ENCODE measurements at regions not wholly inside any gene's neighbourhood (a gene's known extent, or its start where the extent isn't known, plus 50 kb on each side); places are given as distances from the start of the nearest gene placed in this dataset.
"Not testable (repeated sequence)": the region's sequence is repeated elsewhere in the genome, so short reads cannot be mapped to it uniquely, and the experiment has no call there.

DNA sequence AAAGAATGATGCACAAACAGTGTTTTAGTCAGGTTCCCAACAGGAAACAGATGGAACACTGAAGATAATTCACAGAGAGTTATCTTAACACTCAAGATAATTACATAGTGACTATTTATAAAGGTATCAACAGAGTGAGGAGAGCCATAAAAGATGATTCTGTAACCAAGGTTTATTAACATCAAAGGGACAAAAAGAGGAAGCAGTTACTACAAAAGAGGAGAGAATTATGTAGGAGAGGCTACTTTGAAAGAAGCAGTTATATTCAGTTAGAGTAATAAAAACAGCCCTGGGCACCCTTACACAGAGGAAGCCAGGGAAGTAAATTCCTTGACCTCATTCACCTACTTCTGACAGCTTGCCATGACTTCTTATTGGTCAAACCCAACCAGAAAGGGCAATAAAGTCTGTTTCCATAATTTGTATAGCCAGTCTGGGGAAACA is 326.5 kb upstream of the SLC39A10 start:
- no peaks in the 10 kb centered on the region for H3K9me3 ChIP-seq
- POLR2A ChIA-PET = no interaction called here

DNA sequence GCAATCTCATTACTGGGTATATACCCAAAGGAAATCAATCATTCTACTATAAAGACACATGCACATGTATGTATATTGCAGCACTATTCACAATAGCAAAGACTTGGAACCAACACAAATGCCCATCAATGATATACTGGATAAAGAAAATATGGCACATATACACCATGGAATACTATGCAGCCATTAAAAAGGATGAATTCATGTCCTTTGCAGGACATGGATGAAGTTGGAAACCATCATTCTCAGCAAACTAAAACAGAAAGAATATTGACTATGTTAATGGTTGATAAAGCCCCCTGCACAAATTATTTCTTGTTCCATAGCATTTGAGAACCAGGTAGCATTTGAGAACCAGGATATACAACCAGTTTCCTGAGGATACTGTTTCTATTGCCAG is 327.2 kb upstream of the SLC39A10 start:
- H3K79me2 ChIP-seq (ENCODE audit: insufficient read depth); CTCF ChIA-PET; H3K4me2 ChIP-seq; H3K27me3 ChIP-seq (ENCODE audit: insufficient read depth); H3K9me3 ChIP-seq; H2AFZ ChIP-seq (ENCODE audit: low read depth); DNase-seq; H3K9ac ChIP-seq; H3F3A ChIP-seq (replicated peaks; ENCODE audit: insufficient read depth); H3K4me1 ChIP-seq (ENCODE audit: control insufficient read depth in 1 of 2, insufficient read depth in 2 of 2, low read depth in 1 of 2, low read length in 1 of 2); H4K20me1 ChIP-seq (ENCODE audit: insufficient read depth); POLR2A ChIA-PET; H3K27ac ChIP-seq (ENCODE audit: low read depth in 2 of 2, low read length in 1 of 2); H3K4me3 ChIP-seq (ENCODE audit: low read depth in 2 of 2, low read length in 1 of 2); H3K9me2 ChIP-seq; H3K36me3 ChIP-seq (replicated peaks in 1 of 2; ENCODE audit: control insufficient read depth in 1 of 2, insufficient read depth in 2 of 2, low read length in 1 of 2): not testable (repeated sequence)

More for the DNA sequence above, 326.5 kb upstream of the SLC39A10 start:
- DNase-seq = no peak
- Histone ChIP-seq H3K36me3 (replicated peaks in 1 of 2; ENCODE audit: control insufficient read depth in 1 of 2, insufficient read depth in 2 of 2, low read length in 1 of 2) (no peaks in the 10 kb centered on the region), H3F3A (replicated peaks; ENCODE audit: insufficient read depth) (no peaks in the 10 kb centered on the region), H3K4me2 (no peak overlapping the region), H3K9ac (no peak overlapping the region), H3K79me2 (ENCODE audit: insufficient read depth) (no peaks in the 10 kb centered on the region), H3K27ac (ENCODE audit: low read depth in 2 of 2, low read length in 1 of 2) (no peak overlapping the region), H3K4me3 (ENCODE audit: low read depth in 2 of 2, low read length in 1 of 2) (no peak overlapping the region), H3K27me3 (ENCODE audit: insufficient read depth) (no peaks in the 10 kb centered on the region), H3K9me2 (no peaks in the 10 kb centered on the region), H4K20me1 (ENCODE audit: insufficient read depth) (no peaks in the 10 kb centered on the region), H3K4me1 (ENCODE audit: control insufficient read depth in 1 of 2, insufficient read depth in 2 of 2, low read depth in 1 of 2, low read length in 1 of 2) (no peaks in the 10 kb centered on the region; a peak in 1 of 4 replicates), H2AFZ (ENCODE audit: low read depth) (no peak overlapping the region)
- CTCF ChIA-PET = interaction anchor here (1.1 kb wide), 1 partner anchor 10 kb away, joined by 5 read pairs; no protein-coding TSS in a partner anchor
- TF ChIP-seq POLR2AphosphoS5 (IDR thresholded peaks at IDR 0.05; ENCODE audit: low read depth, low read length) (no peak), TAF1 (IDR thresholded peaks at IDR 0.05; ENCODE audit: borderline replicate concordance, low read depth, low read length) (no peak), RXRA (IDR thresholded peaks at IDR 0.05; ENCODE audit: borderline replicate concordance, low read depth) (no peak), MEF2A (IDR thresholded peaks at IDR 0.05; ENCODE audit: borderline replicate concordance, low read depth) (no peak), CHD2 (IDR thresholded peaks at IDR 0.05; ENCODE audit: low read length, partially characterized antibody) (no peak), YY1 (IDR thresholded peaks at IDR 0.05; ENCODE audit: low read depth) (no peak), JUND (IDR thresholded peaks at IDR 0.05) (no peak), RAD21 (IDR thresholded peaks at IDR 0.05; ENCODE audit: low read length) (no peak), TEAD4 (IDR thresholded peaks at IDR 0.05; ENCODE audit: borderline replicate concordance, insufficient read depth) (no peak), ELF1 (IDR thresholded peaks at IDR 0.05) (no peak), GABPA (IDR thresholded peaks at IDR 0.05; ENCODE audit: low read depth) (no peak), FOXJ3 (CRISPR knock-in tag; IDR thresholded peaks at IDR 0.05) (no peak), RFX5 (IDR thresholded peaks at IDR 0.05; ENCODE audit: low read length) (no peak)
- TF ChIP-seq, protein P1, sequence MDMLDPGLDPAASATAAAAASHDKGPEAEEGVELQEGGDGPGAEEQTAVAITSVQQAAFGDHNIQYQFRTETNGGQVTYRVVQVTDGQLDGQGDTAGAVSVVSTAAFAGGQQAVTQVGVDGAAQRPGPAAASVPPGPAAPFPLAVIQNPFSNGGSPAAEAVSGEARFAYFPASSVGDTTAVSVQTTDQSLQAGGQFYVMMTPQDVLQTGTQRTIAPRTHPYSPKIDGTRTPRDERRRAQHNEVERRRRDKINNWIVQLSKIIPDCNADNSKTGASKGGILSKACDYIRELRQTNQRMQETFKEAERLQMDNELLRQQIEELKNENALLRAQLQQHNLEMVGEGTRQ (IDR thresholded peaks at IDR 0.05; ENCODE audit: borderline replicate concordance, low read depth, low read length) = no peak
- TF ChIP-seq, protein P2, sequence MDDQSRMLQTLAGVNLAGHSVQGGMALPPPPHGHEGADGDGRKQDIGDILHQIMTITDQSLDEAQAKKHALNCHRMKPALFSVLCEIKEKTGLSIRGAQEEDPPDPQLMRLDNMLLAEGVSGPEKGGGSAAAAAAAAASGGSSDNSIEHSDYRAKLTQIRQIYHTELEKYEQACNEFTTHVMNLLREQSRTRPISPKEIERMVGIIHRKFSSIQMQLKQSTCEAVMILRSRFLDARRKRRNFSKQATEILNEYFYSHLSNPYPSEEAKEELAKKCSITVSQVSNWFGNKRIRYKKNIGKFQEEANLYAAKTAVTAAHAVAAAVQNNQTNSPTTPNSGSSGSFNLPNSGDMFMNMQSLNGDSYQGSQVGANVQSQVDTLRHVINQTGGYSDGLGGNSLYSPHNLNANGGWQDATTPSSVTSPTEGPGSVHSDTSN (IDR thresholded peaks at IDR 0.05) = no peak
- TF ChIP-seq, protein P3, sequence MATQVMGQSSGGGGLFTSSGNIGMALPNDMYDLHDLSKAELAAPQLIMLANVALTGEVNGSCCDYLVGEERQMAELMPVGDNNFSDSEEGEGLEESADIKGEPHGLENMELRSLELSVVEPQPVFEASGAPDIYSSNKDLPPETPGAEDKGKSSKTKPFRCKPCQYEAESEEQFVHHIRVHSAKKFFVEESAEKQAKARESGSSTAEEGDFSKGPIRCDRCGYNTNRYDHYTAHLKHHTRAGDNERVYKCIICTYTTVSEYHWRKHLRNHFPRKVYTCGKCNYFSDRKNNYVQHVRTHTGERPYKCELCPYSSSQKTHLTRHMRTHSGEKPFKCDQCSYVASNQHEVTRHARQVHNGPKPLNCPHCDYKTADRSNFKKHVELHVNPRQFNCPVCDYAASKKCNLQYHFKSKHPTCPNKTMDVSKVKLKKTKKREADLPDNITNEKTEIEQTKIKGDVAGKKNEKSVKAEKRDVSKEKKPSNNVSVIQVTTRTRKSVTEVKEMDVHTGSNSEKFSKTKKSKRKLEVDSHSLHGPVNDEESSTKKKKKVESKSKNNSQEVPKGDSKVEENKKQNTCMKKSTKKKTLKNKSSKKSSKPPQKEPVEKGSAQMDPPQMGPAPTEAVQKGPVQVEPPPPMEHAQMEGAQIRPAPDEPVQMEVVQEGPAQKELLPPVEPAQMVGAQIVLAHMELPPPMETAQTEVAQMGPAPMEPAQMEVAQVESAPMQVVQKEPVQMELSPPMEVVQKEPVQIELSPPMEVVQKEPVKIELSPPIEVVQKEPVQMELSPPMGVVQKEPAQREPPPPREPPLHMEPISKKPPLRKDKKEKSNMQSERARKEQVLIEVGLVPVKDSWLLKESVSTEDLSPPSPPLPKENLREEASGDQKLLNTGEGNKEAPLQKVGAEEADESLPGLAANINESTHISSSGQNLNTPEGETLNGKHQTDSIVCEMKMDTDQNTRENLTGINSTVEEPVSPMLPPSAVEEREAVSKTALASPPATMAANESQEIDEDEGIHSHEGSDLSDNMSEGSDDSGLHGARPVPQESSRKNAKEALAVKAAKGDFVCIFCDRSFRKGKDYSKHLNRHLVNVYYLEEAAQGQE (IDR thresholded peaks at IDR 0.05; ENCODE audit: low read depth, low read length) = no peak
- TF ChIP-seq, protein P4, sequence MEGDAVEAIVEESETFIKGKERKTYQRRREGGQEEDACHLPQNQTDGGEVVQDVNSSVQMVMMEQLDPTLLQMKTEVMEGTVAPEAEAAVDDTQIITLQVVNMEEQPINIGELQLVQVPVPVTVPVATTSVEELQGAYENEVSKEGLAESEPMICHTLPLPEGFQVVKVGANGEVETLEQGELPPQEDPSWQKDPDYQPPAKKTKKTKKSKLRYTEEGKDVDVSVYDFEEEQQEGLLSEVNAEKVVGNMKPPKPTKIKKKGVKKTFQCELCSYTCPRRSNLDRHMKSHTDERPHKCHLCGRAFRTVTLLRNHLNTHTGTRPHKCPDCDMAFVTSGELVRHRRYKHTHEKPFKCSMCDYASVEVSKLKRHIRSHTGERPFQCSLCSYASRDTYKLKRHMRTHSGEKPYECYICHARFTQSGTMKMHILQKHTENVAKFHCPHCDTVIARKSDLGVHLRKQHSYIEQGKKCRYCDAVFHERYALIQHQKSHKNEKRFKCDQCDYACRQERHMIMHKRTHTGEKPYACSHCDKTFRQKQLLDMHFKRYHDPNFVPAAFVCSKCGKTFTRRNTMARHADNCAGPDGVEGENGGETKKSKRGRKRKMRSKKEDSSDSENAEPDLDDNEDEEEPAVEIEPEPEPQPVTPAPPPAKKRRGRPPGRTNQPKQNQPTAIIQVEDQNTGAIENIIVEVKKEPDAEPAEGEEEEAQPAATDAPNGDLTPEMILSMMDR (IDR thresholded peaks at IDR 0.05) = no peak
- TF ChIP-seq, protein P5, sequence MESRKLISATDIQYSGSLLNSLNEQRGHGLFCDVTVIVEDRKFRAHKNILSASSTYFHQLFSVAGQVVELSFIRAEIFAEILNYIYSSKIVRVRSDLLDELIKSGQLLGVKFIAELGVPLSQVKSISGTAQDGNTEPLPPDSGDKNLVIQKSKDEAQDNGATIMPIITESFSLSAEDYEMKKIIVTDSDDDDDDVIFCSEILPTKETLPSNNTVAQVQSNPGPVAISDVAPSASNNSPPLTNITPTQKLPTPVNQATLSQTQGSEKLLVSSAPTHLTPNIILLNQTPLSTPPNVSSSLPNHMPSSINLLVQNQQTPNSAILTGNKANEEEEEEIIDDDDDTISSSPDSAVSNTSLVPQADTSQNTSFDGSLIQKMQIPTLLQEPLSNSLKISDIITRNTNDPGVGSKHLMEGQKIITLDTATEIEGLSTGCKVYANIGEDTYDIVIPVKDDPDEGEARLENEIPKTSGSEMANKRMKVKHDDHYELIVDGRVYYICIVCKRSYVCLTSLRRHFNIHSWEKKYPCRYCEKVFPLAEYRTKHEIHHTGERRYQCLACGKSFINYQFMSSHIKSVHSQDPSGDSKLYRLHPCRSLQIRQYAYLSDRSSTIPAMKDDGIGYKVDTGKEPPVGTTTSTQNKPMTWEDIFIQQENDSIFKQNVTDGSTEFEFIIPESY (IDR thresholded peaks at IDR 0.05; ENCODE audit: borderline replicate concordance, low read depth) = no peak
